Fibroblast of pulmonary artery (primary cell): ENCODE measurements at regions not wholly inside any gene's neighbourhood (a gene's known extent, or its start where the extent isn't known, plus 50 kb on each side); places are given as distances from the start of the nearest gene placed in this dataset.

Experiments
- DNase-seq: peaks from one replicate; pipeline ENCODE4 v3.0.0-alpha.2; 2010; ENCODE audit warnings: low read depth
- H3K4me3 ChIP-seq: replicated peaks from 2 replicates; pipeline ENCODE4 v1.5.1; 2011; ENCODE audit warnings: low read depth, mild to moderate bottlenecking, control low read depth, low read length, moderate library complexity
- TF ChIP-seq, protein P1 (sequence below): IDR thresholded peaks from 2 replicates; pipeline ENCODE4 v1.5.1; 2011; ENCODE audit warnings: mild to moderate bottlenecking, control low read depth, low read length, inconsistent platforms; ENCODE audit errors: missing control alignments

GRCh38 chr9:119775410-119775809, 406.2 kb upstream of the BRINP1 start:
- H3K4me3 ChIP-seq = no peak overlapping the region
- no peak for DNase-seq
- TF ChIP-seq, protein P1, sequence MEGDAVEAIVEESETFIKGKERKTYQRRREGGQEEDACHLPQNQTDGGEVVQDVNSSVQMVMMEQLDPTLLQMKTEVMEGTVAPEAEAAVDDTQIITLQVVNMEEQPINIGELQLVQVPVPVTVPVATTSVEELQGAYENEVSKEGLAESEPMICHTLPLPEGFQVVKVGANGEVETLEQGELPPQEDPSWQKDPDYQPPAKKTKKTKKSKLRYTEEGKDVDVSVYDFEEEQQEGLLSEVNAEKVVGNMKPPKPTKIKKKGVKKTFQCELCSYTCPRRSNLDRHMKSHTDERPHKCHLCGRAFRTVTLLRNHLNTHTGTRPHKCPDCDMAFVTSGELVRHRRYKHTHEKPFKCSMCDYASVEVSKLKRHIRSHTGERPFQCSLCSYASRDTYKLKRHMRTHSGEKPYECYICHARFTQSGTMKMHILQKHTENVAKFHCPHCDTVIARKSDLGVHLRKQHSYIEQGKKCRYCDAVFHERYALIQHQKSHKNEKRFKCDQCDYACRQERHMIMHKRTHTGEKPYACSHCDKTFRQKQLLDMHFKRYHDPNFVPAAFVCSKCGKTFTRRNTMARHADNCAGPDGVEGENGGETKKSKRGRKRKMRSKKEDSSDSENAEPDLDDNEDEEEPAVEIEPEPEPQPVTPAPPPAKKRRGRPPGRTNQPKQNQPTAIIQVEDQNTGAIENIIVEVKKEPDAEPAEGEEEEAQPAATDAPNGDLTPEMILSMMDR = no peak

DNA sequence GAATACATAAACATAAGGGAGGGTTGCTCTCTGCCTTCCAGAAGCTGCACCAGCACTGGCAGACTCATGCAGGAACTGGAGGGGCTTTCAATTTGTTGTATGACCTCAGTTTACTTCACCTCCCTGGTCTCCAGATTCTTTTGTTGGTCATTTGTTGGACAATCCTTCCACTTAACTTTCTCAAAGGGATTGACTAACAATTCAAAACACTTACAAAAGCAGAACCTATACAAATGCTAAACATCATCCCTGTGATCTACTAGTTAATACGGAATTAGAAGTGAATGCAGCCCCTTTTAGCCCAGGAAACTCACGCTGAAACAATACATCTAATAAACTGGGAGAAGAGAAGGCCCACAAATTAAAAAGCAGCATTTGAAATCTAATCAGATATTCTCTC, 404.6 kb upstream of the BRINP1 start:
- no peak for DNase-seq
- no peak overlapping the region for H3K4me3 ChIP-seq
- TF ChIP-seq, protein P1 = no peak

DNA sequence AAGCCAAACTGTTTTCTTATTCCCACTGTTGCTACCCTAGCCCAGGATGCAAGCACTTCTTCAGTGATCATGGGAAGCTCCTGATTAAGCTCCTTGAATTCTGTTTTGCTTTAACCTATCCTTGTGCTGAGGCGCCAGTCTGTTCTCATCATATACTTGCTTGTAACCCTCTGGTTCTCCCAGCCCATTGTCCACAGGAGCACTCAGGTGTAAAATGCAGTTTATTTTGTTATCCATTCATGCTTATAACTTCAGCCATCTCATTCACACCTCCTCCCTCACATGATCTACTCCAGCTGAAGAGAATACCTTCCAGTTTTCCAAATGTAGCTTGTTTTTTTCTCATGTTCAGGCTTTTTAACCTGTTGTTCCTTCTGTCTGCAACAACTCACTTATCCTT, 402.1 kb upstream of the BRINP1 start:
- no peak for DNase-seq
- H3K4me3 ChIP-seq = no peak overlapping the region

DNA sequence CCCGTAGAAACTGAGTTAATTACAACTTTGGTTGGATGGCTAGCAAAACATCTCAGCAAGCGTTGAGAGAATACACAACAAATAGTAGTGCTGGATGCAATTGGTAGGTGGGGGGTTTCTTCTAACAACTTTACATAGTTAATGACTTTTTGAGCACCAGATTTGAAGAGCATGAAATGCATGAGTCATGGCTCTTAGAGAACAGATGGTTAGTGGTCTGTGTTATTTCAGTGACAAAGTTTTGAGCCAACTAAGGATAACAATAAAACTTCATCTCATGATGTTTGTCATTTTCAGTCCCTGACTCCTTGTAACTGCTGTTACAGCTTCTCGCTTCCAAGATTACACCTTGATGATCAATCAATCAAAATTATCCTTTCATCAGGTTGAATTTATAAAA, 399.0 kb upstream of the BRINP1 start:
- no peak overlapping the region for H3K4me3 ChIP-seq
- DNase-seq = no peak
- TF ChIP-seq, protein P1 = no peak

More for the DNA sequence above, 402.1 kb upstream of the BRINP1 start:
- TF ChIP-seq, protein P1 = no peak

GRCh38 chr9:119765632-119766175, 396.5 kb upstream of the BRINP1 start:
- H3K4me3 ChIP-seq = no peak overlapping the region
- TF ChIP-seq, protein P1 = no peak
- no peak for DNase-seq

DNA sequence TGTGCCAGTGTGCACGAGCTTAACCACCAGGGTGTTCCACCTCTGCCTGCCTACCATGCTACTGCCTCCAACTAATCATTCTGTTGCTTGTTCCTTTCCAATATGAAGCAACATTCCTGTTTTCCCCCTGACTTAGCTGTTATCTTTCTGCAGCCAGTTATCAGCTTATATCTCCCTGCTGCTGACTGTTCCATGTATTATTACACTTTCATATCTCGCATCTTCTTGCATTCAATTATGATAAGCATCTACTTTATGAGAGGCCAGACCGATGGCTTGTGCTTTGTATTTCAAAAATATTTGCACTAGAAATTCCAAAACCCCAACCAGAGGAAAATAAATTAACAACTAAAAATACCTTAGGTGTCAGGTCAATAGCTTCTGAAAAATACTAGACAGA, 394.0 kb upstream of the BRINP1 start:
- no peak for DNase-seq
- no peak overlapping the region for H3K4me3 ChIP-seq
- TF ChIP-seq, protein P1 = no peak

DNA sequence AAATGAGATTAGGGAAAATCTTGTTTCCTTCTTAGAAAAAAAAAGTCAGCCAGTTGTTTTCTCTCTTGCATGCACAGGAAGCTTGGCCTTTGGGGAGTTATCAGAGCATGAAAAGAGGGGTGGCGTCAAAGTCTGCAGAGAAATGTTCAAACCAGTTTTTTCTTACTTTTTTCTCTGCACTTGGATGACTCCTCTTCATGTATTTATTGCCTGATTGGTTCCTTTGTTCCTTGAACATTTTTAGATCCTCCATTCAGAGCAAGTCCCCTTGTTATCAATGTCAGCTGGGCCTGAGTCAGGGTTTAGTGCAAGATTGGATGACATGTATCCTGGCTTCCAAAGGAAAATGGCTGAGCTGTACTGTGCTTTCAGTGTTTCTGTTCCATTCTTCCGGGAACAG, 392.6 kb upstream of the BRINP1 start:
- TF ChIP-seq, protein P1 = no peak
- H3K4me3 ChIP-seq = no peak overlapping the region
- no peak for DNase-seq
